CD4-positive, alpha-beta T cell treated with Interleukin-4 for 4 hours (primary cell): ENCODE measurements at regions not wholly inside any gene's neighbourhood (a gene's known extent, or its start where the extent isn't known, plus 50 kb on each side); places are given as distances from the start of the nearest gene placed in this dataset.
"Not testable (repeated sequence)": the region's sequence is repeated elsewhere in the genome, so short reads cannot be mapped to it uniquely, and the experiment has no call there.

Source experiments
- DNase-seq: peaks from one replicate; pipeline ENCODE4 v3.0.0-alpha.2; 2020

DNA sequence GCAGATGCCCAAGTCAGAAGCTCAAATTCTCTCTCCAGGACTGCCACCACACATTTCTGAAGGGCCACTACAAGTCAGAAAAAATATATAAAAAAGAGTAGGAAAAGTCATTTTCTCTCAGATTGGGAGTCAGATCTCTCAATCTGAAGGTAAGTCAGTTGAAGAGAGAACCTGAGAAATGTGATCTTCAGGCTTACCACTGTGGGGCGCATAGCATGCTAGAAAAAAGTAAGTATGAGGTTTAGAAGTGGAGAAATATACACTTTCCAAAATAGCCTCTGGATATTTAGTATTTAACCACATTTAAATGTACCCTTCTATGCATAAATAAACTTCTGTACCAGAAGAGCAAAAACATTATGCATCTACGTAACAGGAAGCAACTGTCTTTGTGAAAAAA lies 800.7 kb upstream of the CTNND2 start:
- DNase-seq = no peak

DNA sequence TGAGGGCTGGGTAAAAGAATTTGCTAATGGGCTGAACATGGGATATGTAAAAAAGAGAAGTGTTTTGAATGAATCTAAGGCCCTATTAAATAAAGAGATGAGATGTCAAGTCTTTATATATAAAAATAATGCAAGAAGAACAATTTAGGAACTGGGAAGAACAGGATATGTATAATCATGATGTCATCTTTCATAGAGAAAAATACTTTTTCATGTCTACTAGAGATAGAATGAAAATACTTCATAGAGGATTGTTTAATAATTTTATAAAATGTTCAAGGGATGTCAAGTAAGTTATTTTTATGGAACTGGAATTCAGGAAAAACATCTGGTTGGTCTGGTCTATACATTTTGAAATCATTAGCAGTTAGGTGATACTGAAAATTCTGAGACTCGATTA lies 799.0 kb upstream of the CTNND2 start:
- no peak for DNase-seq

DNA sequence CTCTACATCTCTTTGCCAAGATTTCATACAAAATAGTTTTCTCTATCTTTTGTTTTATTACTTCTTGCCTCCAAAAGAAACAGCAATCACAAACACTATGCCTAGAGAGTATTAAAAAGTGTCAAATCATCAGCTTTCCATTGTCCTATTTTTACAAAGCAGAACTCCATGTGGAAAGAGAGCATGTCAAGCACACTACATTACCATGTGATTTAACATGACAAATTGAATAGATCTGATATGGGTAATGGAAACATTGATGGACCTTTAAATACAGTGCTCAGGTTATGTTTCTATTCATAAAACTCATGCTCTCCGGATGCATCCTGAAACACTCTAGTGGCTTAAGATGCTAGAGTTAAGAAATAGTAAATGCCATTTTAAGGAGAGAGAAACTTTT lies 791.4 kb upstream of the CTNND2 start:
- DNase-seq = no peak

DNA sequence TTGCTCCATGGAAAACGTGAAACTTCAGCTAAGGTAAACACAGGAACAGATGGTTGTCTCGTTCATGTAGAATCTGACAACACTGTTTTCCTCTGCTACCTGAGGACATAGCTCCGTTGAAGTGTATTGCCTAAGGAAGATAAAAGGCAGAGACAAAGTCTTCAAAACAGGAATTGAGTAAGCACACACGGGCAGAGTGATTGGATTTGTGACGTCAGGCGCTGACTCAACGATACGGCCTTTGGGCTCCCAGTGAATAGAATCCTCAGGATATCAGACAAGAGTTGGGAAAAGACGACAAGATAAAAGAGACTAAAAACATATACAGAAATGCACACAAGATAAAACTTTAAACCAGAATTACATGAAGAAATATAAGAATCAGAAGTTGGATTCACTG lies 787.1 kb upstream of the CTNND2 start:
- DNase-seq = no peak

DNA sequence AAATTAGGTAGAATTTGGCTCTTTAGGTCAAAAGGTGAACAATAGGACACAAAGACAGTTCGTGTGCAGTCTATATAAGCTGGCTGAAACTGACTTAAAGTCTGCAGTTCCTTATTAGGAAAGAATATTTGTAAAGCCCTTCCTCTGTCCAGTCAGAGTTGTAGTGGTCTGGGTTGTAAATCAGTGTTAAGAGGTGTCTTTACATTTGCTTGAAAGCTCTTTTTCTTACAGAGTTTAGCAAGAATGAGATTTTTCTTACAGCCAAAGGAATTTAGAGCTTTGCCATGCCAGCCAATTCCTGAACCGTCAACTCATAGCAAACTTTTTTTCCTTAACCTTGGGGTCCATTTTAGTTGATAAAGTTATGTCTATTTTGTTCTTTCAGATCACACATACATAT lies 786.1 kb upstream of the CTNND2 start:
- DNase-seq = no peak

DNA sequence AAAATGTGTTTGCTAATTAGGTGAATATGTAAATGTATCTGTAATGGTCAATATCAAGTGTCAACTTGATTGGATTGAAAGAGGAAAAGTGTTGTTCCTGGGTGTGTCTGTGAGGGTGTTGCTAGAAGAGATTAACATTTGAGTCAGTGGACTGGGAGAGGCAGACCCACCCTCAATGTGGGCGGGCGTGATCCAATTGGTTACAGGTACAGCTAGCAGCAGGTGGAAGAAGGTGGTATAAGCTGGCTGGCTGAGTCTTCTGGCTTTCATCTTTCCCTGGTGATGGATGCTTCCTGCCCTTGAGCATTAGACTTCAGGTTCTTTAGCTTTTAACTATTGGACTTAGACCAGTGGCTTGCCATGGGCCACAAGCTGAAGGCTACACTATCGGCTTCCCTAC lies 779.0 kb upstream of the CTNND2 start:
- DNase-seq = no peak

DNA sequence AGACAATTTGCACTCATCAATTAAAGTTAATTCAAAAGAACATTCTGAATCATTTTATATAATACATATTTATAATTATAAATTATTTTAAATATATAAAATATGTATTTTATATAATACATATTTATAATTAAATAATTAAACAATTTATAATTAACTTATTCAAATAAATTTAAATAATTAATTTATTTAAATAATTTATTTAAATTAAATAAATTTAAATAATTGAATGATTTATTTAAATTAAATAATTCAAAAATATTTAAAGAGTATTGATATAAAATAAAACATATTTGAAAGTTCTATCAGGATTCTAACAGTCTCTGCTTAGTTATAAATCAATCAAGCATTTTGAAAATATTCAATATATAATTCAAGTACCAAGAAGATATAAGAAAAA lies 775.5 kb upstream of the CTNND2 start:
- DNase-seq = no peak

DNA sequence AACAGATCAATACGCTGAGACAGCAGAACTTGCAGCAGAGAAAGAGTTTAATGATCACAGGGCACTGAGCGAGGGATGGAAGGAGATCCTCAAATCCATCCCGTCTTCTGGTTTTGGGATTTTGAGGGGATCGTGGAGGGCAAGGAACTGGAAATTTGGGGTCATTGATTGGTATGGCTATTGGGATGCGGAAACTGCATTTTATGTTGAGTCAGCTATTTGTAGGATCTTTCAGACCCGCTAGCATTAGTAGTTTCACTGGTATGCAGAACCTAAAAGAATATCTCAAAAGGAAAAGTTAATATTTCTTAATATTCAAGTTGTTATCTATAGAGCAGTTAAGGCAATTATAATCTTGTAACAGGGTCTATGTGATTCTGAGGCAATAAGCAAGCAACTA lies 771.7 kb upstream of the CTNND2 start:
- no peak for DNase-seq

DNA sequence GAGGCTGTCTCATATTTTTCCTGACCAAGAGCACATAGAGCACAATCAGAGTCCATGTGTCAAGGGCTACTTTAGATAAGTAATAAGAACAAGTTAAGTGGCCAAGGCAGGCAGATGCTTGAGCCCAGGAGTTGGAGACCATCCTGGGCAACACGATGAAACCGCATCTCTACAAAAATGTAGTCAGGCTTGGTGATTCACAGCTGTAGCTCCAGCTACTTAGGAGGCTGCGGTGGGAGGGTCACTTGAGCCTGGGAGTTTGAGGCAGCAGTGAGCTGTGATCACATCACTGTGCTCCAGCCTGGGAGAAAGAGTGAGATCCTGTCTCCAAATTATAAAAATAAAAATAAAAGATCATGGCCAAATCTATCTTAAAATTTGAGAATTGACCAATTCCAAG lies 767.9 kb upstream of the CTNND2 start:
- DNase-seq = no peak

DNA sequence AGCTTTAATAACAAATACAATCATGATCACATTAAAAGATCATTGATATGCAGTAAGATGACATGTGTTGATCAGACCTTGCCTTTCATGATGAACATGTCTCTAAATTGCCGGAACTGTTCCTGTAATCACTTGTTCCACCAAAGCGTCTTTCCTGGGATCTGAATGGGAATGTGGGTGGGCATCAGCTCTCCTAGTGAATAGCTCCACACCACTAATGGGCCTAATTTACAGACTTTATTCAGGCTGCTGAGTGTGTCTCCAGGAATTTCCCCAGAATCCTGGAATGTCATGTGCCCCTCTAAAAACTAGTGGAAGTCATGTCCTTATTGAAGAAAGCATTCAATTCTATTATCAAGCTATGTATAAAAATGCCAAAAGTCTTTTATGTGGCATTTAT lies 765.1 kb upstream of the CTNND2 start:
- DNase-seq = no peak

DNA sequence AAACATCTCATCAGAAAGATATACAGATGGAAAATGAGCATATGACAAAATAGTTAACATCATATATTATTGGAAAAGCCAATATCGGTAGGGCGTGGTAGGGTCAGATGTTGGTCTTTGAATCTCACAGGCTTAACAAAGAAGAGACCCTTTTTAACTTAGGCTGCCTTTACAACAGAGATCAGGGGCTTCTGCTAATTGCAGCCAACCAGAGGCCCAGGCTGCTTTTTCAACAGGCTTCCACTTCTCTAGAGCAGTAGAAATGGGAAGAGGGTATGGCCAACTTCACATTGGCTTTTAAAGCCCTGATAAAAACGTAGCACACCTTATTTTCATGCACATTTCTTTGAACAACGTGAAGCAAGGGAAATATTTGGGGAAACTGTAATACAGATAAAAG lies 764.3 kb upstream of the CTNND2 start:
- no peak for DNase-seq

DNA sequence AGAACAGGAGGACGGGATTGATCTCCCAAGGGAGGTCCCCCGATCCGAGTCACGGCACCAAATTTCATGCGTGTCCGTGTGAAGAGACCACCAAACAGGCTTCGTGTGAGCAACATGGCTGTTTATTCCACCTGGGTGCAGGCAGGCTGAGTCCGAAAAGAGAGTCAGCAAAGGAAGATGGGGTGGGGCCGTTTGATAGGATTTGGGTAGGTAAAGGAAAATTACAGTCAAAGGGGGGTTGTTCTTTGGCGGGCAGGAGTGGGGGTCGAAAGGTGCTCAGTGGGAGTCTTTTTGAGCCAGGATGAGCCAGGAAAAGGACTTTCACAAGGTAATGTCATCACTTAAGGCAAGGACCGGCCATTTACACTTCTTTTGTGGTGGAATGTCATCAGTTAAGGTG lies 763.6 kb upstream of the CTNND2 start:
- DNase-seq = not testable (repeated sequence)

DNA sequence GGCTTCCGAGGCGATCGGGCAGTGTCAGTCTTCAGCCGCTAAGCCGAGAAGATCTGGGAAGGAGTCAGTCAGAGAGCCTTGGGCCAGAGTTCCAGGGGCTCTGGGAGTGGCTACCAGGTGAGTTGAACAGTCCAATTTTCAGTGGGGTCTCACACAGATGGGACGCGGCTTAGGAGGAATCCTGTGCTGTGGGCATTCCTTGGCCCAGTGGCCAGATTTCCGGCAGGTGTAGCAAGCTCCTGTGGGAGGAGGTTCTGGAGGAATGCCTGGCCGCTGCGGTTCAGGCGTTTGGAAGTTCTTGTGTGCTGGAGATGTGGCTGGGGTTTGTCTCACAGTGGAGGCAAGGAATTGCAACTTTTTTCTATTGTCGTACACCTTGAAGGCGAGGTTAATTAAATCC lies 761.5 kb upstream of the CTNND2 start:
- not testable (repeated sequence) for DNase-seq

DNA sequence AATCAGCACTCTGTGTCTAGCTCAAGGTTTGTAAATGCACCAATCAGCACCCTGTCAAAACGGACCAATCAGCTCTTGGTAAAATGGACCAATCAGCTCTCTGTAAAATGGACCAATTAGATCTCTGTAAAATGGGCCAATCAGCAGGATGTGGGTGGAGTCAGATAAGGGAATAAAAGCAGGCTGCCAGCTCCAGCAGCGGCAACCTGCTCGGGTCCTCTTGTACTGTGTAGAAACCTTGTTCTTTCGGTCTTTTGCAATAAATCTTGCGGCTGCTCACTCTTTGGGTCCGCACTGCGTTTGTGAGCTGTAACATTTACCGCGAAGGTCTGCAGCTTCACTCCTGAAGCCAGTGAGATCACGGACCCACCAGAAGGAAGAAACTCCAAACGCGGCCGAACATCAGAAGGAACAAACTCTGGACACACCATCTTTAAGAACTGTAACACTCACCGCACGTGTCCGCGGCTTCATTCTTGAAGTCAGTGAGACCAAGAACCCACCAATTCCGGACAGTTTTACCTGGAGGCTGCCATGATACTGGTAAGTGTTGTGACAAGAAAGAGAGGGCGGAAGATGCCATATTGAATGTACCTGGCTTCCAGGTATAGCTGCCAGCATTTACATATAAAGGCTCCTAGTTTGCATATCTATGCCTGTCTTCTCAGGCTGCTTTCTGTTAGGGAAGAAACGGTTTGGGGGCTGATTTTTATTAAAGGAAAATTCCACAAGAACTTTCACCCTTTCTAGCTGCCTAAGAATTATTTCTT lies 758.5 kb upstream of the CTNND2 start:
- no peak for DNase-seq

DNA sequence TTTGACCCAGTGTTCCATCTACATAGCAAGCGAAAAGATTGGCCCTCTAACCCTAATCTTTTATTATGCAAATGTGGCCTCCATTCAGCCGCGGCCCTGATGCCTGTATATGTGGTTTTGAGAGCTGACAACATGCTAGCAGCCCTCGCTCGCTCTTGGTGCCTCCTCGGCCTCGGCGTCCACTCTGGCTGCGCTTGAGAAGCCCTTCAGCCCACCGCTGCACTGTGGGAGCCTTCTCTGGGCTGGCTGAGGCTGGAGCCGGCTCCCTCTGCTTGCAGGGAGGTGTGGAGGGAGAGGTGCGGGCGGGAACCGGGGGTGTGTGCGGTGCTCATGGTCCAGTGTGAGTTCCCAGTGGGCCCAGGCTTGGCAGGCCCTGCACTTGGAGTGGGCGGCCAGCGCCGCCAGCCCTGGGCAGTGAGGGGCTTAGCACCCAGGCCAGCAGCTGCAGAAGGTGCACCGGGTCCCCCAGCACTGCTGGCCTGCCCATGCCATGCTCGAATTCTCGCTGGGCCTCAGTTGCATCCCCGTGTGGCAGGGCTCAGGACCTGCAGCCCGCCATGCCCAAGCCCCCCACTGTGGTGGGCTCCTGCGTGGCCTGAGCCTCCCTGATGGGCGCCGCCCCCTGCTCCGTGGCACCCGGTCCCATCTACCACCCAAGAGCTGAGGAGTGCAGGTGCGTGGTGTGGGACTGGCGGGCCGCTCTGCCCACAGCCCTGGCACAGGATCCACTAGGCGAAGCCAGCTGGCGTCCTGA lies 757.5 kb upstream of the CTNND2 start:
- no peak for DNase-seq

DNA sequence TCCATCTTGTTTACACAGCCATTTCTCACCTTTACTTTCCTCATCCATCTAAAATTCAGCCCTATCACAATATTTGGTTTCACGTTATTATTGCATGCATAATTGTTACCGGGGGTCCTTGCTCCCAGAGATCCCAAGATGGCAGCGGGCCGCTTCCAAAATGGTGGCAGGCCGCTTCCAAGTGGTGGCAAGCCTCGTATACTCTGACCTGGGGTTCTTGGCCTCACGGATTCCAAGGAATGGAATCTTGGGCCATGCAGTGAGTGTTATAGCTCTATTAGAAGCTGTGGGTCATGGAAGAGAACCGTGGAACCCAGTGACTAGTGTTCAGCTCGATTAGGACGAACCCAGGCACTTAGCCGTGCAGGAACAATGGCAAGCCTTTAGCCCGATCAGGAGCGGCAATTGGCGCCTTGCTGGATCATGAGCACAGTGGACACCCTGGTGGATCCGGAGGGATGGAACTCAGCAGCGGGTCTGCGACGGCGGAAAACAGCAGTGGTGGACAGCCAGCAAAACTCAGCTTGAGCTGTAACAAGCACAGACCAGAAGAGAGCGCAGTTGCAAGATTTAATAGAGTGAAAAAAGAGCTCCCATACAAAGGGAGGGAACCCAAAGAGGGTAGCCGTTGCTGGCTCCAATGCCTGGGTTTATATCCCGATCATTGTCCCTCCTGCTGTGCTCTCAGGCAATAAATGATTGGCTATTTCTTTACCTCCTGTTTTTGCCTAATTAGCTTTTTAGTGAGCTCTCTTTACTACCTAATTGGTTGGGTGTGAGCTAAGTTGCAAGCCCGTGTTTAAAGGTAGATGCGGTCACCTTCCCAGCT lies 756.2 kb upstream of the CTNND2 start:
- DNase-seq = not testable (repeated sequence)

DNA sequence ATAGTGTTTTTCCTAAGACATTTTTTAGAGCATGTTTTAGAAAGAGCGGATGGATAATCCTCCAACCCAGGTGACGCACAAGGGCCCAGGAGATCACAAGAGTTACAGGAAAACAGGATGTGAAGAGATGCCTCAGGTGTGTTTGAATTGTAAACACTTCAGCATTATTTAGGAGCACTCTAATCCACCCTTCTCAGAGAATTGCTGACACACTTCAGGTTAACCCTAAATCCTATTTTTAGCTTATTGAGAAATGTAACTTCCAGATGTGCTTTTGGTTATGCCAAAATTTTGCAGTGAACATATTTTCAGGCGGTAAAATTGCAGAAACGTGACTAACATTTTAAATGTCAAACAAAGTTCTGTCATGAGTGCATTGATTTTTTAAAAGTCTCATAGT lies 755.4 kb upstream of the CTNND2 start:
- DNase-seq = no peak

DNA sequence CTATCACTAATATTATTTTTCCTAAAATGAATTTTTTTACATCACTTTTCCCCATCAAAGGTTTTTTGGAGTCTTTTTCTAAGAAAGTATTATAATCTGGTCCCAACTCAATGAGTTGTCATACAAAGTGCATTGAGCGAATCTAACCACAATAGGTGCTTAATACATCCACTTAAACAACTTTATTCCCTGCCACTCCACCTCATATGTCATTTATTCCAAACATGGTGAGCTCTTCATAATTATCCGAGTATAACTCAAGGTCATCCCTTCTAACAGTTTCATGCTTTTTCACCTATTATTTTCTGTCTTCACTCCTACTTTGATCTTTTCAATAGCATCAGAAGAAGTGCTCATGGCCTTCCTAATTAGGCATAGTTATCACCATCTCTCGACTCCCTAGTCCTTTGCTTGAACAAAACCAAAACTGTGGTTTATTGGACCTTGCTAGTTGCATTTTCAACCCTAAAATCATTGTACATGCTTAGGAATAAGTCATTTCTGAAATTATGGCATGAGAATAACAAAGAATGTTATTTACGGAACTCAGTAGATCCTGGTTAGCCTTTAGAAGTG lies 754.7 kb upstream of the CTNND2 start:
- DNase-seq = no peak

DNA sequence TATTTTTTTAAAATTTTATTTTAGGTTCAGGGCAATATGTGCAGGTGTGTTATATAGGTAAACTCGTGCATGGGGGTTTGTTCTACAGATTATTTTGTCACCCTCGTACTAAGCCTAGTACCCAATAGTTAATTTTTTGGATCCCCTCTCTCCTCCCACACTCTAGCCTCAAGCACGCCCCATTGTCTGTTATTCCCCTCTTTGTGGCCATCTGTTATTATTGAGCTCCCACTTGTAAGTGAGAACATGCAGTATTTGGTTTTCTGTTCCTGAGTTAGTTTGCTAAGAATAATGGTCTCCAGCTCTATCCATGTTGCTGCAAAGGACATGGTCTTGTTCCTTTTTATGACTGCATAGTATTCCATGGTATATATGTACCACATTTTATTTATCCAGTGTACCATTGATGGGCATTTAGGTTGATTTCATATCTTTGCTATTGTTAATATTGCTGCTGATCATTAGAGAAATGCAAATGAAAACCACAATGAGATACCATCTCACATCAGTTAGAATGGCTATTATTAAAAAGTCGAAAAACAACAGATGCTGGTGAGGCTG lies 753.7 kb upstream of the CTNND2 start:
- DNase-seq = not testable (repeated sequence)

DNA sequence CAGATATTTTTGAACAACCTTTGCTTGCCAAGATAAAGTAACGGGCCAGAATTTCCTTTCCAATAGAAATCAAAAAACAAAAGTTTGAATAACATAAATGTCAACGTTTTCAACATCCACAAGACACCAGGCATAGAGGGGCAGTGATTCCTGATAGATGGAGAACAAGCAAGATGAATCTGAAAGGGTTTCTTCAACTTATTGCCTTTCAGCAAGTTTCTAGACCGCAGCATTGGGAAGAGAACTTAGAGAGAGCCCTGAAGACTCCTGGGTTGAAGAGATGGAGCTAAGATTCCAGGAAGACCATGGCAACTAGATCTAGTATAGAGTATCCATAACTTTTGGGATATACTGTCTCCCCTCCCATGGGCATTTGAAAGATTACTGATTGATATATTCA lies 751.4 kb upstream of the CTNND2 start:
- DNase-seq = no peak

DNA sequence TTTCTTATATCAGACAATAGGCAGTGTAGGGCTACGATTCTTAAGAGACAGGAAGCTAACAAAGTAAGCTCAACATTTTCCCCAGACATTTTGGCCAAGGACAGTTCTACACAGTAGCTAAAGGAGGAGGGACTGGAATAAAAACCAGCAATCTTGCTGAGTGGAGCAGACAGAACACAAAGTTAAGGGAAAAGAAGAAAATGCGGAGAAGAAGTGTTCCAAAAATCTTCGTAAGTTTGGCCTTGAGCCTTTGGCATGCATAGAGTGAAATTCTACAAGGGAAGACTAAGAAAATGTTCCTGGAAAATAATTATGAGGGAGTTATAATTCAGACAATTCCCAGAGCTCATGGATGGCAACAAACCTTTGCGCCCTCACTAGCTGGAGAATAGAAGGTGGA lies 748.0 kb upstream of the CTNND2 start:
- no peak for DNase-seq

DNA sequence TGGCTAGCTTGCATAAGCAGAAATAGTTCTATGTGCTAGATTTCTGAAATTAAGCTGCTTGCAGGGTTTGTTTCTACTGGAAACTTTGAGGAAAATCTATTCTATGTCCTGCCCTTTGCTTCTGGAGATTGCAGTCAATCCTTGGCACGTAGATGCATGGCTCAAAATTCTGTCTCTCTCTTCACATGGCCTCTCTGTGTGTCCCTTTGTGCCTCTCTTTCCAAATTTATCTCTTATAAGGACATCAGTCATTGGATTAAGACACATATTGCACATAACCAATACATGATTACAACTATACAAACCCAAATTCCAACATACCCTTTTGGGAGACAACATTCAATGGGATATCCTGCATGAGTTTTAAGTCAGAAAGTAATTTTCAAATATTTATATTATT lies 744.3 kb upstream of the CTNND2 start:
- DNase-seq = no peak

DNA sequence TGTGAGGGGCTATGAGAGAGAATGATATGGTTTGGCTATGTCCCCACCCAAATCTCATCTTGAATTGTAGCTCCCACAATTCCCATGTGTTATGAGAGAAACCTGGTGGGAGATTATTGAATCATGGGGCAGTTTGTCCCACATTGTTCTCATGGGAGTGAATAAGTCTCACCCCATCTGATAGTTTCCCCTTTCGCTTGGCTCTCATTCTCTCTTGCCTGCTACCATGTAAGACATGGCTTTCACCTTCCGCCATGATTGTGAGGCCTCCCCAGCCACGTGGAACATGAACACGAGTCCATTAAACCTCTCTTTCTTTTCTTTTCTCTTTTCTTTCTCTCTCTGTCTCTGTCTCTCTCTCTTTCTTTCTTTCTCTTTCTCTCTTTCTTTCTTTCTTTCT lies 743.4 kb upstream of the CTNND2 start:
- DNase-seq = no peak
